ENCODE measurements at regions not wholly inside any gene's neighbourhood (a gene's known extent, or its start where the extent isn't known, plus 50 kb on each side); places are given as distances from the start of the nearest gene placed in this dataset.

- DNase-seq = no peak
Measured at GRCh38 chr14:61129168-61129745, 148.2 kb downstream of the SLC38A6 start.

GRCh38 chr14:61128382-61129167 lies 147.5 kb downstream of the SLC38A6 start:
- DNase-seq = no peak

DNA sequence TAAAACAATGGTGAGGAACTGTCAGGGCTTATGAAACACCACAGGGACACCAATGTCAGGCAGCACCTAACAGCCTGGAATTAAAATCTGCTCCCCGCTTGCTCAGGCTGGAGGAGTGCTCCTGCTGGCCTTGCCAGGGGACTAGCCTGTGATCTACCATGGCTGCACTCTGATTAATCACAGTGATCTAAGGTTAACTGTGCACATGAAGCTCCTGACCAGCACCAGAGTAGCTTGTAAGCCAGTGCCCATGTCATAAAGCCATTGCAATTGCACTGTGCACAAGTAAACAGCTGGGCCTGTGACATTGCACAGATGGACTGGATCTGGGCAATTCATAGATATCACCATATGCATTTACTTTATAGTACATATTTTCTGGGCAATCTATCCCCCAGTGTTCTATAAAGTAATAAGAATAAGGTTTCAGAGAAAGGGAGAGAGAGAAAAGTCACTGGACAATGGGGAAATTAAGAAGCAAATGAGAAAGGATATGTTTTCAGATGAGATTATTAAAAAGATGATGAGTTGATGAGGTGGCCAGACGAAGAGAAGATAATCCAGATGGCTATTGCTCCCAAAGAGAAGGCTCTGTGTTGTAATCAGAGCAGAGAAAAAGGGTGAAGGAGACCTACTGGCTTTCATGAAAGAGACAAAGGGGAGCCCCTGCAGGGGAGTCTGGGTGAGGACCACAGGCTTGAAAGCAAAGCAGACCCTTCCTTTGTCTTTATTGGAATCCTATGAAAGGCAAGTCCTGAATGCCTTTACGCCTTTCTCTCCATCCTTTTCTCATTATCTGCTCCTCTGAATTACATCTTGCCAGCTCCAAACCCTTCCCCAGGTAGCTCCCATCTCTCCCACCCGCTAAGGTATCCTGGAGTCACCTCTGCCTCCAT lies 145.8 kb downstream of the SLC38A6 start:
- no peak for DNase-seq

GRCh38 chr14:61125867-61126572 lies 145.0 kb downstream of the SLC38A6 start:
- no peak for DNase-seq

- DNase-seq = no peak
Measured at GRCh38 chr14:61125041-61125866, 144.2 kb downstream of the SLC38A6 start.

DNA sequence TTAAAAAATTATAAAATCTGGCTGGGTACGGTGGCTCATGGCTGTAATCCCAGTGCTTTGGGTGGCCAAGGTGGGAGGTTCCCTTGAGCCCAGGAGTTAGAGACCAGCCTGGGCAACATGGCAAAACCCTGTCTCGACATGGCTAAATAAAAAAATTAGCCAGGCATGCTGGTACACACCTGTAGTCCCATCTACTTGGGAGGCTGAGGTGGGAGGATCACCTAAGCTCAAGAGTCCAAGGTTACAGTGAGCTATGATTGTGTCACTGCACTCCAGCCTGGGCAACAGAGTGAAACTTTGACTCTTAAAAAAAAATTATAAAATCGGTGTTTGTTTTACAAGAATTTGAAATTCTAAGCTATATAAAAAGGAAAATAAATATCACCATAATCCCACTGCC lies 141.8 kb downstream of the SLC38A6 start:
- DNase-seq = no peak

- DNase-seq = no peak
Measured at GRCh38 chr14:61121355-61121787, 140.3 kb downstream of the SLC38A6 start.

DNA sequence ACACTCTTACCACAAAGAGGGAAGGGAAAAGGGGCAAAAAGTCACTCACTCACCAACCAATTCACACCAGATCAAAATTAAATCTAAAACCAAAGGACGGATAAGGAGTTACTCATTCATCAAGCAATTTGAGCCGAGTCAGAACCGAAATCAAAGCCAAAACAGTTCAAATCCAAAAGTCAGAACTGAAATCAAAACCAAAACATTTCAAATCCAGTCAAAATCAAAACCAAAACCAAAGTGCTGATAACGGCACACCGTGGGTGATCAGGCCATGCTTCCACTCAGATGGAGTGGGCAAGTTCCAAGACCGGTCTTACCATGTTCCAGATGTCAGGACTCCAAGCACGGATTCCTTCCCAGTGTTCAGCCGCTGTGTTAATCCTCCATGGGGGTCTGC lies 139.5 kb downstream of the SLC38A6 start:
- DNase-seq = no peak

DNA sequence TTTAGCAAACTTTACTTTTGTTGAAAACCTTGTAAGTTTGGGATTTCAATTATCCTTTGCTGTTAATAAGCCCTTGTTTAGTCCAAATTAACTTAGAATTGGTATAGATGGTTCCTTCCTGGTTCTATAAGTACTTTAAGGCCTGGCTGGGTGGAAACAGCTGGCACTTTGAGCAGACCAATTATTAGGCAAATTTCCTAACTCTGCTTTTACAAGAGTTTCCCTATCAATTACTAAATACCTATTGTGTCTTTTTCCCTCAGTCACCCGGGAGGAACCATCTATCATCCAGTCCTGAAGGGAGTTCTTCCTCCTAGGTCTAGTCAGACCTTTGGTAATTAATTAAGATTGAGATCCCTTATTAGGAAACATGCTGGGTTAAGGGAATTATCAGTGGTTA lies 138.0 kb downstream of the SLC38A6 start:
- no peak for DNase-seq

DNA sequence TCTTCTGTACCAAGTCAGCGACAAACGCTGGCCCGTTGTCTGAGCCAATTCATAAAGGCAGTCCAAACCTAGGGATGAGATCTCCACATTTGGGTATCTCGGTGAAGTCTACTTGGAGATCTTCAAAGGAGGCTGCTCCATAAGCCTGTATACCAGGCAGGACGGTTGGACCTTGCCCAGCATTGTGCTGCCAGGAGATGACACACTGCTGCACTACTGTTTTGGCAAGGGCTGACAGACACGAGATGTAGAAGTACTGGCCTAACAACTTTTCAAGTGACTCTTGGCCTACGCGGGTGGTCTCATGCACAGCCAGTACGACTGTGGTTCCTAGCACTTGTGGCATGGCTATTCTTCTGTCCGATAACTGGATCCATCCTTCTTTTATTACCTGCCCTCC lies 135.3 kb downstream of the SLC38A6 start:
- DNase-seq = no peak

- no peak for DNase-seq
Measured at GRCh38 chr14:61113561-61114225, 132.6 kb downstream of the SLC38A6 start.

DNA sequence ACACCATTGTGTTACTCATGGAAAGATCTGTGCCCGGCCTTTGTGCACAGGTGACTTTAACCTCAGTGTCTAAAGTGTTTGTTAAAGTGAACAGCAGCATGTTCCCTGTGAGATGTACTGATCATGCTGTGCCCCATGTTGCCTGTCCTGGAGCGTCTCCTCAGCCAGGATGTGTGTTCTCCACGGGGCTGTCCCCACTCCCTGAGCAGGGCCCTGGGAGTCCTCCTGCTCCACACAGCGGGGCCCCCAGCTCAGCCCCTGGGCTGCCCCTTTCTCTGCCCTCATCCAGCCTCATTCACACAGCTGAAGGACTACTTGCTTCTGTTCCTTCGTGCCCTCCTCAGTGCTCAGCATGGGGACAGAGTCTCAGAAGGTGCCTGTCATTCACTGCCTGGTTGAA lies 131.5 kb downstream of the SLC38A6 start:
- DNase-seq = no peak

GRCh38 chr14:61111731-61112130 lies 130.7 kb downstream of the SLC38A6 start:
- DNase-seq = no peak

DNA sequence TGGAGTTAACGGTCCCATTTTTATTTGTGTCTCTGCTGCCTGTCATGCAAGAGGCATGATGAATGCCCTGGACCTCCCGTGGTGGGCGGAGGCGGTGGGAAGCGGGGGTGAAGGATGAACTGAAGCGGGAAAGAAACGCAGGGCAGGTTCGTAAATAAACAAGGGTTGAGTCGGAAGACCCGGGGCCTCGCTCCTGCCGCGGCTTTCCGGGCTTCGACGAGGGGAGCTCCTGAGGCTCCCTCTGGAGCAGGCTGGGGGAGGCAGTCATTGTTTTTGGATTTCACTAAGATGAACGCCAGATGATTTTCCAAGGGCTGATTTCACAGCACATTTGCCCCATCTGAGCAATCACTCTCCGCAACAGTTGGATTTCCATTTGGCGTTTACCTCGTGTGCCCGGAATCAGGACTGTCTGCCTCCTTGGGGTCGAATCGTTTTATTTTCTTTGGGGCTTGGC lies 130.2 kb downstream of the SLC38A6 start:
- no peak for DNase-seq

- DNase-seq = no peak
Measured at GRCh38 chr14:61110316-61111082, 129.5 kb downstream of the SLC38A6 start.

- DNase-seq = no peak
Measured at GRCh38 chr14:61109288-61109687, 128.2 kb downstream of the SLC38A6 start.

DNA sequence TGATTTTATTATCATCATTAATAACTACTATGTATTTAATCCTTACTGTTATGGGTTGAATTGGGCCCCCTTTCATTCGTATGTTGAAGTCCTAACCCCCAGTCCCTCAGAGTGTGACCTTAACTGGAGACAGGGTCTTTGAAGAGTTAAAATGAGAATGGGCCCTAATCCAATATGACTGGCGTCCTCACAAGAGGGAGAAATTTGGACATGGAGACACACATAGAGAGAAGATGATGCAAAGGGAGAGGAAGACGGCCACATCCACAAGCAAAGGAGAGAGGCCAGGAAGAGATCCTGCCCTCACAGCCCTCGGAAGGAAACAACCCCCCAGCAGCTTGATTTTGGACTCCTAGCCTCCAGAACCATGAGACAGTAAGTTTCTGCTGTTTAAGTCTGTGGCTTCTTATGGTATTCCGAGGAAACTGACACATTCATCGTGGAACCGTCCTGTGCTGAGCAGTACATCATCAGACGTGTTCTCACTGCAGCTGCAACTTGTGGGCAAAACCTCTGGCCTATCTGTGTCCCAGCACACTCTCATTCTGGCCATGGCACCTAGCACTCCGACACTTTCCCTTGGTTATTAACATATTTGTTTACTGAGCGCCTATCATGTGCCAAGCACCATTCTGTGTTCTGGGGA lies 127.6 kb downstream of the SLC38A6 start:
- DNase-seq = no peak

GRCh38 chr14:61107869-61108493 lies 126.9 kb downstream of the SLC38A6 start:
- no peak for DNase-seq

DNA sequence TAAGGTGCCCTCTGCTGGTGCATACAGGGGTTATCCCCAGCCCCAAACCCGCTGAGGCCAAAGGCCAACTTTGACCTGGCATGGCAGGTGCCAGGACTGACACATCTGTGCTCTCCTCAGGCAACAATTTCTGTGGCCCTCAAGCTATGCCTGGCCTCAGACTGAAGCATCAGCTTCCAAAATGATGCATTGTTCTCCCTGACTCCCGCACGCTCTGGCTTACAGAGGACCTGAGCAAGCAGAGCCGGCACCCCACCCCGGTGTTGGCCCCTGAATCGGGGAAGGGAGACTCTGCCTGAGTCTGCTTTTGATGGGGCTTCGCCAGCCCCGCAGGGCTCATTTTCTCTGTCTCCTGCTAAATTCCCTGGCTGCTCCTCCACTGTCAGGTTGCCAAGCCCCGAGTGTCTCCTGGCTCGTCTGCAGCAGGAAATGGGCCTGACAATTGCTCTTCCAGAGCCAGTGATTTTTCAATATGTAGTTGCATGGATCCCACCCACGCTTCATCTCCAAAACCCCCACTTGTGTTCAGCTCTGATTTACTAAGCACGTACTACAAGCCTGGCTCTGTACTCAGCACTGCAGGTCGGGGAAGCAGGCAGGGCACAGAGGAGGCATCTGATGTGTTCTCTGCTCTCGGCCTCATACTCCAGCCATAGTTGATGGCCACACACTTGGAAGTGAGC lies 126.1 kb downstream of the SLC38A6 start:
- DNase-seq = no peak

Measured in stimulated activated CD4-positive, alpha-beta T cell treated with anti-CD3 and anti-CD28 coated beads, Interleukin-4, amount 100 ng/mL, for 24 hours (primary cell).